ENCODE measurements at regions not wholly inside any gene's neighbourhood (a gene's known extent, or its start where the extent isn't known, plus 50 kb on each side); places are given as distances from the start of the nearest gene placed in this dataset.

GRCh38 chr3:41064070-41064469 lies 135.2 kb upstream of the CTNNB1 start:
- TF ChIP-seq NRF1 (IDR thresholded peaks at IDR 0.05; ENCODE audit: low read depth, low read length) = no peak
- TF ChIP-seq CBX5 (IDR thresholded peaks at IDR 0.05; ENCODE audit: low read depth, low read length) = no peak
- no peak for TF ChIP-seq EP300 (IDR thresholded peaks at IDR 0.05; ENCODE audit: borderline replicate concordance in 1 of 2, low read depth in 2 of 2, low read length in 2 of 2)
- TF ChIP-seq USF2 (IDR thresholded peaks at IDR 0.05; ENCODE audit: low read length) = no peak
- TF ChIP-seq, protein P1, sequence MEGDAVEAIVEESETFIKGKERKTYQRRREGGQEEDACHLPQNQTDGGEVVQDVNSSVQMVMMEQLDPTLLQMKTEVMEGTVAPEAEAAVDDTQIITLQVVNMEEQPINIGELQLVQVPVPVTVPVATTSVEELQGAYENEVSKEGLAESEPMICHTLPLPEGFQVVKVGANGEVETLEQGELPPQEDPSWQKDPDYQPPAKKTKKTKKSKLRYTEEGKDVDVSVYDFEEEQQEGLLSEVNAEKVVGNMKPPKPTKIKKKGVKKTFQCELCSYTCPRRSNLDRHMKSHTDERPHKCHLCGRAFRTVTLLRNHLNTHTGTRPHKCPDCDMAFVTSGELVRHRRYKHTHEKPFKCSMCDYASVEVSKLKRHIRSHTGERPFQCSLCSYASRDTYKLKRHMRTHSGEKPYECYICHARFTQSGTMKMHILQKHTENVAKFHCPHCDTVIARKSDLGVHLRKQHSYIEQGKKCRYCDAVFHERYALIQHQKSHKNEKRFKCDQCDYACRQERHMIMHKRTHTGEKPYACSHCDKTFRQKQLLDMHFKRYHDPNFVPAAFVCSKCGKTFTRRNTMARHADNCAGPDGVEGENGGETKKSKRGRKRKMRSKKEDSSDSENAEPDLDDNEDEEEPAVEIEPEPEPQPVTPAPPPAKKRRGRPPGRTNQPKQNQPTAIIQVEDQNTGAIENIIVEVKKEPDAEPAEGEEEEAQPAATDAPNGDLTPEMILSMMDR (IDR thresholded peaks at IDR 0.05; ENCODE audit: control extremely low read depth in 1 of 3, insufficient read depth in 1 of 3, low read depth in 1 of 3, low read length in 3 of 3) = no peak
- no peak for TF ChIP-seq TCF12 (IDR thresholded peaks at IDR 0.05; ENCODE audit: low read depth, low read length)
- TF ChIP-seq BACH1 (IDR thresholded peaks at IDR 0.05; ENCODE audit: low read length) = no peak
- no peak overlapping the region for H3K4ac ChIP-seq (replicated peaks; ENCODE audit: insufficient read length, low read depth, low read length)
- H3K9ac ChIP-seq (replicated peaks in 1 of 4; ENCODE audit: extremely low read depth in 1 of 4, low read depth in 3 of 4, low read length in 3 of 4) = no peak overlapping the region
- H3K4me3 ChIP-seq (ENCODE audit: extremely low read depth in 1 of 4, insufficient read depth in 2 of 4, low read depth in 3 of 4, low read length in 4 of 4) = no peak overlapping the region
- no peak overlapping the region for H3K27ac ChIP-seq (ENCODE audit: low read depth, low read length)
- no peaks in the 10 kb centered on the region for H3K79me1 ChIP-seq (ENCODE audit: low read depth, low read length)
- 92% methylated on average over 1 of the region's 1 CpG; no CpG with 5 or more reads in 1 of the 2 experiments for WGBS, 2 experiments (ENCODE audit: extremely low coverage in 1 of 2, insufficient coverage in 1 of 2, insufficient read length in 1 of 2, insufficient replicate concordance in 2 of 2, low coverage in 1 of 2, low lambda C conversion rate in 2 of 2, missing lambda C conversion rate in 1 of 2)
- no peaks in the 10 kb centered on the region for H3K79me2 ChIP-seq (ENCODE audit: control insufficient read depth in 1 of 2, insufficient read depth in 2 of 2, low read length in 2 of 2)
- H3K27me3 ChIP-seq (replicated peaks in 1 of 4; ENCODE audit: control insufficient read depth in 3 of 4, extremely low read depth in 1 of 4, insufficient read depth in 3 of 4, low read length in 3 of 4) = no peaks in the 10 kb centered on the region
- H3K56ac ChIP-seq (replicated peaks; ENCODE audit: insufficient read length, low read depth, low read length) = no peak overlapping the region
- no peak overlapping the region for H3K14ac ChIP-seq (ENCODE audit: insufficient read length)
- no peak overlapping the region for H2AK5ac ChIP-seq (ENCODE audit: low read depth, low read length)
- ChIA-PET POLR2A (ENCODE audit: partially characterized antibody) (no interaction called here), CTCF (ENCODE audit: partially characterized antibody) (no interaction called here)
- no peak overlapping the region for H2BK12ac ChIP-seq (ENCODE audit: low read depth, low read length)
- H3K23me2 ChIP-seq (ENCODE audit: low read depth, low read length) = no peaks in the 10 kb centered on the region
- DNase-seq (ENCODE audit: low read depth in 1 of 2, low spot score in 2 of 2) (no peak), FAIRE-seq (no peak)
- H3K23ac ChIP-seq (ENCODE audit: insufficient read length) = no peak overlapping the region
- no peak overlapping the region for H4K5ac ChIP-seq (ENCODE audit: insufficient read length, low read depth, low read length)
- no peaks in the 10 kb centered on the region for H3K9me3 ChIP-seq (ENCODE audit: insufficient read depth in 2 of 2, low read depth in 1 of 2, low read length in 1 of 2)
- H3K4me2 ChIP-seq (ENCODE audit: insufficient read depth in 1 of 2, low read depth in 2 of 2, low read length in 2 of 2) = no peak overlapping the region
- H2BK20ac ChIP-seq (ENCODE audit: low read length) = no peak overlapping the region
- H3K18ac ChIP-seq (ENCODE audit: extremely low read depth, low read length) = no peak overlapping the region
- H4K20me1 ChIP-seq (replicated peaks in 1 of 2; ENCODE audit: control insufficient read depth in 1 of 2, insufficient read depth in 2 of 2, low read length in 2 of 2) = no peaks in the 10 kb centered on the region
- H2BK120ac ChIP-seq (replicated peaks; ENCODE audit: low read depth, low read length) = no peak overlapping the region
- H4K91ac ChIP-seq (replicated peaks; ENCODE audit: insufficient read length, low read length) = no peak overlapping the region
- H2AFZ ChIP-seq (ENCODE audit: low read length) = no peak overlapping the region
- no peak overlapping the region for H2BK5ac ChIP-seq (ENCODE audit: low read depth, low read length)
- H3K36me3 ChIP-seq (ENCODE audit: control insufficient read depth in 2 of 4, insufficient read depth in 4 of 4, low read length in 3 of 4) = no peaks in the 10 kb centered on the region
- H3K4me1 ChIP-seq (replicated peaks in 1 of 4; ENCODE audit: control insufficient read depth in 3 of 4, insufficient read depth in 4 of 4, low read length in 3 of 4) = no peaks in the 10 kb centered on the region
- no peak overlapping the region for H2BK15ac ChIP-seq (ENCODE audit: low read length)
- no peak overlapping the region for H4K8ac ChIP-seq (ENCODE audit: extremely low read depth, insufficient read depth, low read length)
